Right hindlimb (tissue), 1 donor: ENCODE measurements at regions not wholly inside any gene's neighbourhood (a gene's known extent, or its start where the extent isn't known, plus 50 kb on each side); places are given as distances from the start of the nearest gene placed in this dataset.
"Not testable (repeated sequence)": the region's sequence is repeated elsewhere in the genome, so short reads cannot be mapped to it uniquely, and the experiment has no call there.

Experiments
- DNase-seq: peaks from one replicate; pipeline ENCODE4 v3.0.0-alpha.2; 2018

- DNase-seq = no peak
Observed at GRCh38 chr3:5874931-5875341, 687.4 kb downstream of the EDEM1 start.

- no peak for DNase-seq
Observed at GRCh38 chr3:5888851-5889250, 701.3 kb downstream of the EDEM1 start.

- no peak for DNase-seq
Observed at GRCh38 chr3:5889374-5889773, 701.9 kb downstream of the EDEM1 start.

DNA sequence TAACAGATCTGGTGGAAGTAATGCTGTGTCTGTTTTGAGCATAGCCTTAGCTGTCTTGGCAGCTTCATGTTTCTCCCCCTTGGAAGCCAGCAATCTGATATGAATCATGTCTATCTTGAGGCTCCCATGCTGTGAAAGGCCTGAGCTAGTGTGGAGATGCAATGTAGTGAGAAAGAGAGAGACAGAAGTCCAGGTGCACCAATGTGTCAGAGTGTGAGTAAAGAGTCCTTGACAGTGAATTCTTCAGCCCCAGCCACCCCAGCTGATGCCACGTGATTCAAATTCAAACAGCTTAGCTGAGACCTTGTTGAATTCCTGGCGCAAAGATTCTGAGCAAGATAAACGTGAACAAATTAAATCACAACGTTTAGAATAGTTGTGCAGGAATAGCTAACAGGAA lies 704.2 kb downstream of the EDEM1 start:
- DNase-seq = no peak

GRCh38 chr3:5898106-5898505 lies 710.6 kb downstream of the EDEM1 start:
- no peak for DNase-seq

GRCh38 chr3:5899014-5899761 lies 711.7 kb downstream of the EDEM1 start:
- no peak for DNase-seq

DNA sequence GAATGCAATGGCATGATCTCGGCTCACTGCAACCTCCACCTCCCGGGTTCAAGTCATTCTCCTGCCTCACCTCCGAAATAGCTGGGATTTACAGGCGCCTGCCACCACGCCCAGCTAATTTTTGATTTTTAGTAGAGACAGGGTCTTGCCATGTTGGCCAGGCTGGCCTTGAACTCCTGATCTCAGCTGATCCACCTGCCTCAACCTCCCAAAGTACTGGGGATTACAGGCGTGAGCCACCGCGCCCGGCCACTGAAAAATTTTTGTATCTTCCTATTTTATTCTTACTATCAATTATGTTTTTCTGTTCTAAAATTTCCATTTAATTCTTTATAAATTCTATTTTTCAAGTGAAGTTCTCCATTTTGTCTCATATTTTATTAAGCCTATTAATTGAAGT lies 730.4 kb downstream of the EDEM1 start:
- DNase-seq = no peak

DNA sequence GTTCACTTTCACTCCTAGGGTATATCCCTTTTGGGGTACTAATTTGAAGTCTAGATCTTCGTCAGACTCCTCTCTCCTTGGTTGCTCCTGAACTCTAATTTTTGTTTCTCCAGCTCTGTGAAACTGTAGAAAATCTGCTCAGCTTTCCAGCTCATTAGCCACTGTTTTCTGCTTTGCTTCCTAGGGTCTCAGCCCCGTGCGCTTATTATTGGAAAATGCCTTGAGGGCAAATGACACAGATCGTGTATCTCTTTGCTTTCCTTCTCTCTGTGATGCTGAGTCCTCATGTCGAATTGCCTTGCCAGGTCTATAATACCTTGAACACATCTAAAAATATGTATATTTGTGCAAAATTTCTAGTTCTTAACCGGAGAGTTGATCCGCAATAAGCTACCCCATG lies 731.1 kb downstream of the EDEM1 start:
- DNase-seq = no peak

- no peak for DNase-seq
Observed at GRCh38 chr3:5929027-5929426, 741.5 kb downstream of the EDEM1 start.

DNA sequence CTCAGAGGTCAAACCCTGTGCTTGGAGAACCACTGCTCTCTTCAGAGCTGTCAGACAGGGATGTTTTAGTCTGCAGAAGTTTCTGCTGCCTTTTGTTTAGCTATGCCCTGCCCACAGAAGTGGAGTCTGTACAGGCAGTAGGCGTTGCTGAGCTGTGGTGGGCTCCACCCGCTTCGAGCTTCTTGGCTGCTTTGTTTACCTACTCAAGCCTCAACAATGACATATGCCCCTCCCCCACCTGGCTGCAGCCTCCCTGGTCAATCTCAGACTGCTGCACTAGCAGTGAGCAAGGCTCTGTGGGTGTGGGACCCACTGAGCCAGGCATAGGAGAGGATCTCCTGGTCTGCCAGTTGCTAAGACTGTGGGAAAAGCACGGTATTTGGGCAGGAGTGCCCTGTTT lies 756.6 kb downstream of the EDEM1 start:
- DNase-seq = not testable (repeated sequence)

DNA sequence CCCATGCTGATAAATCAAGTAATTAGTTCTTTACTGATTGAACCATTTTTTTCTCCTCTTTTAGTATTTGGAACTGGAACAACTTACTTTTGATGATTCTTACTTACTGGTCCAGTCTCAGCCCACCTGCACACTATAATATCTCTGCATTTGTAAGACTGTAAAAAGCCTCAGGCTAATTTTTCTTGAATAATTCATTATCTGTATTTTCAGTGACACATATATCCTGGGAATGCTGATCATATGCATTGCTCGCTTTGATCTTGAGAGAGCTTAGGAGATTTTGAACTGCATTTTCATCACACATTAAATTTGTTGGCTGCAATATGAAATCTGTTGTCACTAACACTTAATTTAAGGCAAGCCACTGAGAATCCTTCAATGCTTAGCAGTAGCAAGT lies 760.6 kb downstream of the EDEM1 start:
- DNase-seq = no peak

GRCh38 chr3:5951026-5951425 lies 763.5 kb downstream of the EDEM1 start:
- DNase-seq = no peak

DNA sequence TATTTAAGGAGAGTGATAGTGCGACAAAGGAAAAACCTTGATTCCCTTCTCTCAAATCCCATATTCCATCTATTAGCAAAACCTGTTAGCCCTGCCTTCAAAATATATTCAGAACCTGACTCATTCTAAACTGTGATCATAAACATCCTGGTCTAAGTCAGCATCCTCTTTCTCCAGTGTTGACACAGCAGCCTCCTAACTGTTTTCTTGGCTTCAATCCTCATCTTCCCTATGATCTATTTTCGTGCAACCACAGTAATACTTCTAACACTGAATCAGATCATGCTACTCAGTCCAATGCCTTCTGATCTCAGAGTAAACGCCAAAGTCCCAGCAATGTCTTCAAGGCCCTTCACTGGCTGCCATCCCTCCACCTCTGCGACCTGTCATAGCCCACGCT lies 785.1 kb downstream of the EDEM1 start:
- DNase-seq = no peak

DNA sequence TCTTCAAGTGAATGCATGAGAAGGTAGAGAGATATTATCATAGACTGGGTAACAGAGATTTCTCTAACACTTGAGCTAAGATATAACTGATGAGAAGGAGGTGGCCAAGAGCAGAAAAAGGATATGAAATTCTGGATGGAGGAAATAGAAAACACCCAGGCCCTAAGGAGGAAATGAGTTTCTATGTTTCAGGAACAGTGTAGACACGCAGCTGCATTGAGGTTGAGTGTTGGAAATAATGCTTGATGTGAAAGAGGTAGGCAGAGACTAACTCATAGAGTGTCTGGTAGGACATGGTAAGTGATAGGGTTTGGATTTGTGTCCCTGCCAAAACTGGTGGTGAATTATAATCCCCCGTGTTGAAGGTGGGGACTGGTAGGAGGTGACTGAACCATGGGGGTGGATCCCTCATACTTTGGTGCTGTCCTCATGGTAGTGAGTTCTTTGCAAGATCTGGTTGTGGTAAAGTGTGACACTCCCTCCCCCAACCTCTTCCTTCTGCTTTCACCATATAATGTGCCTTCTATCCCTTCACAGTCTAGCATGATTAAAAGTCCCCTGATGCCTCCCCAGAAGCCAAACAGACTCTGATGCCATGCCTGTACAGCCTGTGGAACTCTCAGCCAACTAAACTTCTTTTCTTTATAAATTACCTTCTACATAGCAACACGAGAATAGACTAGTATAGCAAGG lies 787.3 kb downstream of the EDEM1 start:
- DNase-seq = no peak

DNA sequence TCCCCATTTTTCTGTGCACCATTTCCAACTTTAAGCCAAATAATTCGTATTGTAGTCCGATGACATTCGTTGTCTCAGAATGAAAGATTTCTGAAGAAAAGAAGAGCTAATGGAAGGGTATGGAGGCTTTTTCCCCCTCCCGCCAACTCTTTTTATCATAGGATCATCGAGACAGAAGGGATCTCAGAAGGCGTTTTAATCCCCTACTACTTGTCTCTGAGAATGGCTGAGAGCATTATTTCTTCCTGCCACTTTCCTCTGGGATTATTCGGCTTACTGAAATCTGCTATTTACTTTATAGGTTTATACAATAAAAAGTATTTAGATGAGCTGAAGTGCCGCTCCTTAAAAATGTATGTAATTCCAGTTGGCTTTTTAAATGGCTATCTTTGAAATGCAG lies 789.8 kb downstream of the EDEM1 start:
- DNase-seq = no peak

DNA sequence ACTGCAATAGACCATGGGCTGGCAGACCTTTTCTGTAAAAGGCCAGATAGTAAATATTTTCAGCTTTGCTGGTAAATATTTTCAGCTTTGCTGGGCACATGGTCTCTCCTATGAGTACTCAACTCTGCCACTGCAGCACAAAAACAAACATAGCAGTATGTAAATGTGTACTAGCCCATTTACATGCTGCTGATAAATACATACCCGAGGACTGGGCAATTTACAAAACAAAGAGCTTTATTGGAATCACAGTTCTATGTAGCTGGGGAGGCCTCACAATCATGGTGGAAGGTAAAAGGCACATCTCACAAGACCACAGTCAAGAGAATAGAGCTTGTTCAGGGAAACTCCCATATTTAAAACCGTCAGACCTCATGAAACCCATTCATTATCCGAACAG lies 793.0 kb downstream of the EDEM1 start:
- DNase-seq = no peak

DNA sequence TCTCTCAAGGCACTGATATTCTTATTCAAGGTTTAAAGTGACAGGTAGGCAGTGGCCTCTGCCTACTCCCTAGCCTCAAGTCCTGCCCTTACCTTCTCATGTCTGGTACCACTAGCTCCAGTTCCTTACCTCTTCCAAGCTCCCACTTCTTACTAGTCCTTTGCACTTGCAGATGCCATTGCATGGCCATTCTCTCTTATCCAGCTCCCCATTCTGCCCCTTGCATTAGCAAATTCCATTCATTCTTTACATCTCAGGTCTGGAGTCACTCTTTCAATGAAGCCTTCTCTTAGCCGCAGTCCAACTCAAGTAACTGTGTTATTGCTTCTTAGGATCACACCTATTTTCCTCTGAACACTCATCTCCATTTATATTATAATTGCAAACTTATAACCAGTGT lies 807.1 kb downstream of the EDEM1 start:
- no peak for DNase-seq

- no peak for DNase-seq
Observed at GRCh38 chr3:6018456-6018855, 830.9 kb downstream of the EDEM1 start.

DNA sequence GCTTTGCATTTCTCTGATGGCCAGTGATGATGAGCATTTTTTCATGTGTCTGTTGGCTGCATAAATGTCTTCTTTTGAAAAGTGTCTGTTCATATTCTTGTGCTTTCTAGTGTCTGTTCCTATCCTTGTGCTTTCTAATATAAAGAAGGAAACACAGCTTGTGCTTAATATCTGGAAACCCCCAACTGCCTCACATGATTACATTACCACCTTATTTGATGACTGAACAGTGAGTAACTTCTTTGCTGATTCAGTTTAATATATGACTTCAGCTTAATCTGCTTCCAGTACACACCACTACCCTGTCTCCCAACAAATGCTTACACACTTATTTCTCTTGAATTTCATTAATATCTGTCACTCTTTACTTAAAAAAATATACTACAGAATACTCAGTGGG lies 835.1 kb downstream of the EDEM1 start:
- DNase-seq = no peak

DNA sequence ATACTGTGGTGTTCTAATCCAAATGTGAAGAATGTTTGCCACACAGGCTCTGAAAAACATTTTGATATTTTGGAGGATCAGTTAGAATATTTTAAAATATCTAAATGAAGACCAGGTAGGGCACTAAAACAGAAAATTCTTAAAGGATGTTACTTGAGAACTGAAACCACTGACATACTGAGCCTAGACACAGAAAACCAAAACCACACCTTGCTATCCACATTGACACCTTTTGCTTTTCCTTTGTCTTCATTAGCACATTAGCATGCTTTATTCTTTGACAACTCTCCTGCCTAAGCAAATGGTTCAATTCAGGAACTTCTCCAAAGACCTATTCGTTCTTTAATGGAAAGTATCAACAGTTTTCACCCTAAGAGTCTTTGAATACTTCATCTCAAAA lies 835.9 kb upstream of the GRM7 start:
- DNase-seq = no peak

DNA sequence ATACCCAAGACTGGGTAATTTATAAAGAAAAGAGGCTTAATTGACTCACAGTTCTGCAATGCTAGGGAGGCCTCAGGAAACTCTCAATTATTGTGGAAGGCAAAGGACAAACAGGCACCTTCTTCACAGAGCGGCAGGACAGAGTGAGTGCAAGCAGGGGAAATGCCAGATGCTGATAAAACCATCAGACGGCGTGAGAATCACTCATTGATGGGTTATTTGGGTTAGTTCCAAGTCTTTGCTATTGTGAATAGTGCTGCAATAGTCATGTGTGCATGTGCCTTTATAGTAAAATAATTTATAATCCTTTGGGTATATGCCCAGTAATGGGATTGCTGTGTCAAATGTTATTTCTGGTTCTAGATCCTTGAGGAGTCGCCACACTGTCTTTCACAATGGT lies 830.3 kb upstream of the GRM7 start:
- DNase-seq = not testable (repeated sequence)

DNA sequence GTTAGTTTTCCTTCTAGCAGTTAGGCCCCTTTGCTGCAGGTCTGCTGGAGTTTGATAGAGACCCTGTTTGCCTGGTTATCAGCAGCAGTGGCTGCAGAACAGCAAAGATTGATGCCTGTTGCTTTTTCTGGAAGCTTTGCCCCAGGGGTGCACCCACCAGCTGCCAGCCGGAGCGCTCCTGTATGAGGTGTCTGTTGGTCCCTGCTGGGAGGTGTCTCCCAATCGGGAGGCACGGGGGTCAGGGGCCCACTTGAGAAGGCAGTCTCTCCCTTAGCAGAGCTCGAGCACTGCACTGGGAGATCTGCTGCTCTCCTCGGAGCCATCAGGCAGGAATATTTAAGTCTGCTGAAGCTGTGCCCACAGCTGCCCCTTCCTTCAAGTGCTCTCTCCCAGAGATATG lies 825.3 kb upstream of the GRM7 start:
- DNase-seq = no peak

- DNase-seq = no peak
Observed at GRCh38 chr3:6039971-6040370, 820.9 kb upstream of the GRM7 start.

DNA sequence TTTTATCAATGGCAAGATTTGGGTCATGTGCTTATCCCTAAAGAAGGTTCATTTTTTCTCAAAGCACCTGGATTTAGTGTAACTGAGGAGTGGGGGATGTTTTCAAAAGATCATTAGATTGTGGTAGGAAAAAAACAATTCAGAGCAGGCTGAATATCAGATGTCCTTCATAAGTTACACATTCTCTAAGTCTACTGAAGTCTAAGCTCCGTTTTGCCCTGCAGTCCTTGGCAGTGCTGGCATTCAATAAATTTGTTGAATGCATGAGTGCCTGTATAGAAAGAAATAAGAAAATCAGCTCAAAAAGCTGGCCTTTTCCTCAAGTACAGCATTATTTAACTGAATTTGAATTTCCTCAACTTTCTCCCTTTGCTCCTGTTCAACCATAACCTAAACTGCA lies 819.0 kb upstream of the GRM7 start:
- no peak for DNase-seq

- no peak for DNase-seq
Observed at GRCh38 chr3:6047016-6047415, 813.9 kb upstream of the GRM7 start.
